ENCODE measurements at regions not wholly inside any gene's neighbourhood (a gene's known extent, or its start where the extent isn't known, plus 50 kb on each side); places are given as distances from the start of the nearest gene placed in this dataset.

- TF ChIP-seq, protein P1, sequence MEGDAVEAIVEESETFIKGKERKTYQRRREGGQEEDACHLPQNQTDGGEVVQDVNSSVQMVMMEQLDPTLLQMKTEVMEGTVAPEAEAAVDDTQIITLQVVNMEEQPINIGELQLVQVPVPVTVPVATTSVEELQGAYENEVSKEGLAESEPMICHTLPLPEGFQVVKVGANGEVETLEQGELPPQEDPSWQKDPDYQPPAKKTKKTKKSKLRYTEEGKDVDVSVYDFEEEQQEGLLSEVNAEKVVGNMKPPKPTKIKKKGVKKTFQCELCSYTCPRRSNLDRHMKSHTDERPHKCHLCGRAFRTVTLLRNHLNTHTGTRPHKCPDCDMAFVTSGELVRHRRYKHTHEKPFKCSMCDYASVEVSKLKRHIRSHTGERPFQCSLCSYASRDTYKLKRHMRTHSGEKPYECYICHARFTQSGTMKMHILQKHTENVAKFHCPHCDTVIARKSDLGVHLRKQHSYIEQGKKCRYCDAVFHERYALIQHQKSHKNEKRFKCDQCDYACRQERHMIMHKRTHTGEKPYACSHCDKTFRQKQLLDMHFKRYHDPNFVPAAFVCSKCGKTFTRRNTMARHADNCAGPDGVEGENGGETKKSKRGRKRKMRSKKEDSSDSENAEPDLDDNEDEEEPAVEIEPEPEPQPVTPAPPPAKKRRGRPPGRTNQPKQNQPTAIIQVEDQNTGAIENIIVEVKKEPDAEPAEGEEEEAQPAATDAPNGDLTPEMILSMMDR (IDR thresholded peaks at IDR 0.05 in 8 of 11, conservative IDR thresholded peaks at IDR 0.05 in 3 of 11): no peak
- TF ChIP-seq POLR2AphosphoS5 (IDR thresholded peaks at IDR 0.05): no peak
- no peak for TF ChIP-seq POLR2A (IDR thresholded peaks at IDR 0.05)
Measured at GRCh38 chr6:108758884-108759283, 89.3 kb upstream of the ARMC2 start.

Data from spleen (tissue), 7 donors.